GM23248 (cell line): ENCODE measurements at regions not wholly inside any gene's neighbourhood (a gene's known extent, or its start where the extent isn't known, plus 50 kb on each side); places are given as distances from the start of the nearest gene placed in this dataset.

Experiments
- DNase-seq: peaks from one replicate; pipeline ENCODE4 v3.0.0-alpha.2; 2015
- H2AFZ ChIP-seq: fragments of 200-600 bp; sonication (generic); 2 replicates; pipeline ENCODE4 v1.6.1; 2016; ENCODE audit warnings: antibody characterized with exemption
- H3F3A ChIP-seq: fragments of 200-600 bp; sonication (generic); 2 replicates; pipeline ENCODE4 v1.6.1; 2016; ENCODE audit warnings: mild to moderate bottlenecking, antibody characterized with exemption, mixed run types; ENCODE audit not compliant: insufficient read depth
- H3K27ac ChIP-seq: fragments of 200-600 bp; sonication (generic); 2 replicates; pipeline ENCODE4 v1.5.1; 2016; ENCODE audit warnings: mild to moderate bottlenecking
- H3K27me3 ChIP-seq: fragments of 200-600 bp; sonication (generic); replicated peaks from 2 replicates; pipeline ENCODE4 v1.6.1; 2016; ENCODE audit warnings: mild to moderate bottlenecking; ENCODE audit not compliant: insufficient read depth
- H3K36me3 ChIP-seq: fragments of 200-600 bp; sonication (generic); 2 replicates; pipeline ENCODE4 v1.6.1; 2016; ENCODE audit warnings: low read depth, mild to moderate bottlenecking
- H3K4me1 ChIP-seq: fragments of 200-600 bp; sonication (generic); 2 replicates; pipeline ENCODE4 v1.6.1; 2016; ENCODE audit warnings: mild to moderate bottlenecking; ENCODE audit not compliant: insufficient read depth
- H3K4me2 ChIP-seq: fragments of 200-600 bp; sonication (generic); one replicate; pipeline ENCODE4 v1.6.1; 2016; ENCODE audit warnings: mild to moderate bottlenecking; ENCODE audit not compliant: unreplicated experiment
- H3K4me3 ChIP-seq: fragments of 200-600 bp; sonication (generic); 2 replicates; pipeline ENCODE4 v1.5.1; 2016; ENCODE audit warnings: mild to moderate bottlenecking
- H3K79me2 ChIP-seq: fragments of 200-600 bp; sonication (generic); 2 replicates; pipeline ENCODE4 v1.6.1; 2016; ENCODE audit warnings: mild to moderate bottlenecking; ENCODE audit not compliant: insufficient read depth
- H3K9ac ChIP-seq: fragments of 200-600 bp; sonication (generic); 2 replicates; pipeline ENCODE4 v1.6.1; 2016; ENCODE audit warnings: mild to moderate bottlenecking
- H3K9me2 ChIP-seq: fragments of 200-600 bp; sonication (generic); 2 replicates; pipeline ENCODE4 v1.6.1; 2016; ENCODE audit warnings: mixed run types, mild to moderate bottlenecking, moderate library complexity; ENCODE audit not compliant: insufficient read depth
- H3K9me3 ChIP-seq: fragments of 200-600 bp; sonication (generic); one replicate; pipeline ENCODE4 v1.6.1; 2017; ENCODE audit warnings: low read depth
- H4K20me1 ChIP-seq: fragments of 200-600 bp; sonication (generic); 2 replicates; pipeline ENCODE4 v1.6.0; 2016; ENCODE audit not compliant: insufficient read depth
- EZH2 ChIP-seq: fragments of 200-600 bp; sonication (generic); IDR thresholded peaks from 2 replicates; pipeline ENCODE4 v1.6.1; 2018; ENCODE audit warnings: antibody characterized with exemption, mild to moderate bottlenecking; ENCODE audit not compliant: insufficient read depth, poor library complexity, severe bottlenecking
- EZH2phosphoT487 ChIP-seq: fragments of 200-600 bp; sonication (generic); IDR thresholded peaks from 2 replicates; pipeline ENCODE4 v1.6.1; 2018; ENCODE audit warnings: antibody characterized with exemption, moderate library complexity, mild to moderate bottlenecking, low read depth; ENCODE audit not compliant: insufficient read depth
- WGBS, 2 experiments: methylation state at CpG; one replicate each; pipeline ENCODE4 v1.1.6; 2015 to 2017; ENCODE audit warnings: low lambda C conversion rate in 2 of 2, low coverage in 1 of 2; ENCODE audit errors: missing lambda C conversion rate in 2 of 2; 5-methylcytosine and 5-hydroxymethylcytosine counted together
- in situ Hi-C: fragments of 300-500 bp; cut with MboI; formaldehyde crosslinking; loops from 2 replicates; pipeline ENCODE4 v1.15.0; 2020

GRCh38 chr4:7121866-7122653 lies 54.2 kb upstream of the GRPEL1 start:
- no peak overlapping the region for H2AFZ ChIP-seq
- in situ Hi-C loops = no loop called here
- H3K79me2 ChIP-seq = no peaks in the 10 kb centered on the region
- H3K9me2 ChIP-seq = no peaks in the 10 kb centered on the region
- no peak overlapping the region for H3K27ac ChIP-seq
- H3K4me1 ChIP-seq = peaks cover 5% of the 10 kb centered on the region
- H3K4me2 ChIP-seq = no peak overlapping the region
- H3K4me3 ChIP-seq = no peak overlapping the region
- H3K27me3 ChIP-seq = peaks cover 6% of the 10 kb centered on the region; the same call in 1 of the 2 replicates
- no peaks in the 10 kb centered on the region for H3K36me3 ChIP-seq
- no peaks in the 10 kb centered on the region for H3K9me3 ChIP-seq
- H3F3A ChIP-seq = peaks cover 5% of the 10 kb centered on the region
- WGBS, 2 experiments = 82 to 83% methylated on average over 18 to 24 of the region's 24 CpGs
- no peak overlapping the region for H3K9ac ChIP-seq
- no peak for DNase-seq
- no peak for TF ChIP-seq EZH2phosphoT487
- no peak for TF ChIP-seq EZH2
- no peaks in the 10 kb centered on the region for H4K20me1 ChIP-seq

- WGBS, 2 experiments = 73 to 76% methylated on average over 15 of the region's 15 CpGs
- no peak overlapping the region for H2AFZ ChIP-seq
- H4K20me1 ChIP-seq = no peaks in the 10 kb centered on the region
- no peaks in the 10 kb centered on the region for H3K9me3 ChIP-seq
- H3K36me3 ChIP-seq = no peaks in the 10 kb centered on the region
- no peak overlapping the region for H3K4me2 ChIP-seq
- H3K9ac ChIP-seq = no peak overlapping the region
- DNase-seq = no peak
- no peak overlapping the region for H3K4me3 ChIP-seq
- H3F3A ChIP-seq = peaks cover 5% of the 10 kb centered on the region
- no peaks in the 10 kb centered on the region for H3K9me2 ChIP-seq
- in situ Hi-C loops = no loop called here
- H3K4me1 ChIP-seq = peaks cover 5% of the 10 kb centered on the region
- no peak overlapping the region for H3K27ac ChIP-seq
- peaks cover 6% of the 10 kb centered on the region; the same call in 1 of the 2 replicates for H3K27me3 ChIP-seq
- TF ChIP-seq EZH2 = no peak
- TF ChIP-seq EZH2phosphoT487 = no peak
- no peaks in the 10 kb centered on the region for H3K79me2 ChIP-seq
These were observed 53.3 kb upstream of the GRPEL1 start for GRCh38 chr4:7121174-7121573.

- no peaks in the 10 kb centered on the region for H3K9me3 ChIP-seq
- H4K20me1 ChIP-seq = no peaks in the 10 kb centered on the region
- H3K9ac ChIP-seq = no peak overlapping the region
- no peaks in the 10 kb centered on the region for H3K36me3 ChIP-seq
- no peaks in the 10 kb centered on the region for H3K9me2 ChIP-seq
- 67 to 74% methylated on average over 8 of the region's 8 CpGs for WGBS, 2 experiments
- no peaks in the 10 kb centered on the region for H3K79me2 ChIP-seq
- H3K4me3 ChIP-seq = no peak overlapping the region
- H3K27ac ChIP-seq = no peak overlapping the region
- no peak overlapping the region for H2AFZ ChIP-seq
- peaks cover 6% of the 10 kb centered on the region; the same call in 1 of the 2 replicates for H3K27me3 ChIP-seq
- TF ChIP-seq EZH2 = no peak
- no peak for TF ChIP-seq EZH2phosphoT487
- peaks cover 5% of the 10 kb centered on the region for H3K4me1 ChIP-seq
- DNase-seq = peak; percentile 32
- H3F3A ChIP-seq = peaks cover 5% of the 10 kb centered on the region
- in situ Hi-C loops = no loop called here
- no peak overlapping the region for H3K4me2 ChIP-seq
These were observed 52.5 kb upstream of the GRPEL1 start for GRCh38 chr4:7120341-7120740.

- 64 to 91% methylated on average over 2 of the region's 2 CpGs for WGBS, 2 experiments
- no peak for TF ChIP-seq EZH2
- no peak for TF ChIP-seq EZH2phosphoT487
These were observed 50.4 kb upstream of the GRPEL1 start for GRCh38 chr4:7118013-7118832.

More at GRCh38 chr4:7118013-7118832, 50.4 kb upstream of the GRPEL1 start:
- no peak overlapping the region for H3K4me3 ChIP-seq
- H3K9ac ChIP-seq = no peak overlapping the region
- peaks cover 6% of the 10 kb centered on the region; the same call in 1 of the 2 replicates for H3K27me3 ChIP-seq
- no peaks in the 10 kb centered on the region for H3K79me2 ChIP-seq
- H4K20me1 ChIP-seq = no peaks in the 10 kb centered on the region
- DNase-seq = no peak
- no peaks in the 10 kb centered on the region for H3F3A ChIP-seq
- H3K9me3 ChIP-seq = no peaks in the 10 kb centered on the region
- no peaks in the 10 kb centered on the region for H3K36me3 ChIP-seq
- in situ Hi-C loops = no loop called here
- no peak overlapping the region for H2AFZ ChIP-seq
- H3K27ac ChIP-seq = no peak overlapping the region
- H3K9me2 ChIP-seq = no peaks in the 10 kb centered on the region
- H3K4me2 ChIP-seq = no peak overlapping the region
- H3K4me1 ChIP-seq = no peaks in the 10 kb centered on the region
